ENCODE measurements at regions not wholly inside any gene's neighbourhood (a gene's known extent, or its start where the extent isn't known, plus 50 kb on each side); places are given as distances from the start of the nearest gene placed in this dataset.

DNA sequence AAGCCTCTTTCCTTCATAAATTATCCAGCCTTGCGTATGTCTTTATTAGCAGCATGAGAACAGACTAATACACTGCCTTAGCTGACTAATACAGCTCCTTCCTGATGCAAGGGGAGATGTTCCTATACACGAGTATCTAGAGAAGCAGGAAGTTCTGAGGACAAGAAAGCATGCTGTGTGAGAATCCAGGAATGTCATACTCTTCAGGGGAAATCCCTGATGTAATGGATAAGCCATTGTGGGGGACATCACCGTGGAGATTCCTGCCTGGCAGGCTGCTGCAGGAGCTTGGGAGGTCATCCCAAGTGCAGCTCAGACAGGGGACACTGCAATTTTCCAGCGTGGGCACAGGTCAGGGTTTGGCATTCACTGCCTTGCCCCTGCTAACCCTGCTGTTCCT, 476.9 kb downstream of the NR2F2 start:
- no peak overlapping the region for H3K4me3 ChIP-seq (replicated peaks; ENCODE audit: low read depth, low read length)
- DNase-seq (ENCODE audit: low read depth), result no peak
- TF ChIP-seq, protein P1, sequence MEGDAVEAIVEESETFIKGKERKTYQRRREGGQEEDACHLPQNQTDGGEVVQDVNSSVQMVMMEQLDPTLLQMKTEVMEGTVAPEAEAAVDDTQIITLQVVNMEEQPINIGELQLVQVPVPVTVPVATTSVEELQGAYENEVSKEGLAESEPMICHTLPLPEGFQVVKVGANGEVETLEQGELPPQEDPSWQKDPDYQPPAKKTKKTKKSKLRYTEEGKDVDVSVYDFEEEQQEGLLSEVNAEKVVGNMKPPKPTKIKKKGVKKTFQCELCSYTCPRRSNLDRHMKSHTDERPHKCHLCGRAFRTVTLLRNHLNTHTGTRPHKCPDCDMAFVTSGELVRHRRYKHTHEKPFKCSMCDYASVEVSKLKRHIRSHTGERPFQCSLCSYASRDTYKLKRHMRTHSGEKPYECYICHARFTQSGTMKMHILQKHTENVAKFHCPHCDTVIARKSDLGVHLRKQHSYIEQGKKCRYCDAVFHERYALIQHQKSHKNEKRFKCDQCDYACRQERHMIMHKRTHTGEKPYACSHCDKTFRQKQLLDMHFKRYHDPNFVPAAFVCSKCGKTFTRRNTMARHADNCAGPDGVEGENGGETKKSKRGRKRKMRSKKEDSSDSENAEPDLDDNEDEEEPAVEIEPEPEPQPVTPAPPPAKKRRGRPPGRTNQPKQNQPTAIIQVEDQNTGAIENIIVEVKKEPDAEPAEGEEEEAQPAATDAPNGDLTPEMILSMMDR (IDR thresholded peaks at IDR 0.05; ENCODE audit: low read length, missing control alignments), result no peak

DNA sequence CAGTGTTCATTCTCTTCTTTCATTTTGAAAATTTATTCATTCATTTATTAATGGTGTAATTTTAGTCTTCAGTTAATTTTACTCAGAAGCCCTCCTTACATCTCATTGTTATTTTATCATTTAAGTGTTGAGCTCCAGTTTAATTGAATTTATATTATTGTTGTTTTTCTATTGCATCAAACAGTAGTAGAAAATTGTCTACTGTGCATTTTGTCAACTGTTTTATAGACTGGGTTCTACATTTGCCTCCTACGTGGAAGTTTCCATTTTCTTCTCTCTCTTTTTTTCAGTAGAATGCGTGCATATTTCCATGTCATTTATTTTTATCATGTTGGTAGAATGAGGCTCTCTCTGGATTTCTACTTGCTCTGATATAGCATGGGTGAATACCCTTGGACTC, 487.4 kb downstream of the NR2F2 start:
- H3K4me3 ChIP-seq (replicated peaks; ENCODE audit: low read depth, low read length), result no peak overlapping the region
- TF ChIP-seq, protein P1 (IDR thresholded peaks at IDR 0.05; ENCODE audit: low read length, missing control alignments), result no peak
- DNase-seq (ENCODE audit: low read depth), result no peak

DNA sequence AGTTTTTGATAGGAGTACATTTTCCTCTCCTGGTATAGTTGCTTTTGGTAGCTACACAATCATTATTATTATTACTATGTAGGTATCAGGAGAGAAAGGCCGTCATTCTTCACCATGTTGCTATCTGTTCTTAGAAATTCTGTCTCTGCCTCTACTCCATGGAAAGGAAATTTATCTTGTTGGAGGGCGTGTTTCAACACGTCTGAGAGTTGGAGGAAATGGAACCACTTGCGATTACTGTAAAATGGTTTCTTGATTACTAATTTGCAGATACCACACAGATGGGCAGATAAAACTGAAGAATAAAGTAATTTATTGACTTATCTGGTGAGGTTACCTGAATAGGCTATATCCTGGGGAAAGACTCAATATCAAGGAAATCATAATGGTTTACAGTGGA, 488.4 kb downstream of the NR2F2 start:
- TF ChIP-seq, protein P1 (IDR thresholded peaks at IDR 0.05; ENCODE audit: low read length, missing control alignments), result no peak
- H3K4me3 ChIP-seq (replicated peaks; ENCODE audit: low read depth, low read length), result no peak overlapping the region
- DNase-seq (ENCODE audit: low read depth), result no peak

DNA sequence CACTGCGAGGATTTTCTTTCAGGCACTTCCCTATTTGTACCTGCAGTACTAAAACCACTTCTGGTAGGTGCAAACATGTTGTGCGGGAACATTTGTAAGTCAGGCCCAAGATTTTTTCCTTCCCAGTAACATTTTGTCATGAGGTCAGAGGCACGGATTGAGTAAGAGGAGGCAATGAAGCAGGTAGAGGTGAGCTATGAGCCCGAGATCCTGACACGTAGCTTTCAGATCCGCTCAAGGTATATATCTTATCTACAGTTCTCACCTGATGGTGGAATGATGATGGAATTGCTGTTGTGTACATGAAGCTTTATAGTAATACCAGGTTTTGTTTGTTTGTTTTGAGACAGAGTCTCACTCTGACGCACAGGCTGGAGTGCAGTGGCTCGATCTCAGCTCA, 497.5 kb downstream of the NR2F2 start:
- TF ChIP-seq, protein P1 (IDR thresholded peaks at IDR 0.05; ENCODE audit: low read length, missing control alignments), result no peak
- DNase-seq (ENCODE audit: low read depth), result no peak
- H3K4me3 ChIP-seq (replicated peaks; ENCODE audit: low read depth, low read length), result no peak overlapping the region

DNA sequence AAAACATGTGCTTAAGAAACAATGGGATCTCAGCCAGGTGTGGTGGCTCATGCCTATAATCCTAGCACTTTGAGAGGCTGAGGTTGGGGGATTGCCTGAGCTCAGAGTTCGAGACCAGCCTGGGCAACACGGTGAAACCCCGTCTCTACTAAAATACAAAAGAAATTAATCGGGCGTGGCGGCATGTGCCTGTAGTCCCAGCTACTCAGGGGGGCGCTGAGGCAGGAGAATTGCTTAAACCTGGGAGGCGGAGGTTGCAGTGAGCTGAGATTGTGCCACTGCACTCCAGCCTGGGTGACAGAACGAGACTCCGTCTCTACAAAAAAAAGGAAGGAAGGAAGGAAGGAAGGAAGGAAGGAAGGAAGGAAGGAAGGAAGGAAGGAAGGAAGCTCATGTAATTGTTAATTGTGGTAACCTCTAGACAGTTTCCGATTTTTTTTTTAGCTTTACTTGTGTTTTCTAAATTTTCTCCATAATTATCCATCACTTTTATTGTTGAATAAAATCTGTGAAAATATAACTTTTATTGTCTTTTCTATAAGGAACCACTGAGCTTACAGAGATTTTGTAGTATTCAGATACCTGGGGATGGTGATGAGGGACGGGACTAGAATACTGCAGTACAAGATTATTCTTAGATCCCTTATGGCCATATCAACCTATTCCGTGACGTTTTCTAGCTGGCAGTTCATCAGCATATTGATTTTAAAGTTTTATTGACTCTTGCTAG, 506.9 kb downstream of the NR2F2 start:
- DNase-seq (ENCODE audit: low read depth), result no peak
- TF ChIP-seq, protein P1 (IDR thresholded peaks at IDR 0.05; ENCODE audit: low read length, missing control alignments), result no peak
- no peak overlapping the region for H3K4me3 ChIP-seq (replicated peaks; ENCODE audit: low read depth, low read length)

DNA sequence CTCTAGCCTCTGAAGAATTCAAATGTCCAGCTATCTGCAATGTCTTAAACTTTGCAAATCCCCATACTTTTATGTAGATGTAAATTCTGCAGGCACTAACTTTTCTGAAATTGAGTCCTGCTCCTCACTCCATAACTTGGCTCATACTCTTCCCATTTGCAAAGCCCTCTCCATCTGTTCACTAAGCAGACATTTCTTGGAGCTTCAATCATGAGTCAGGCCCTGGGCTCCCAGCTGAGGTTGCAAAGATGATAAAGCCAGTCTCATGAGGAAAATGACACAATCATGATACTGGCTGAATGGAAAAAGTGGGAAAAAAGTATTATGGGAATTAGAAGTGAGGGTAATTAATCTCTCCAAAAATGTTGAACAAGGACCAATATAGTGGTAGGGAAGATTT, 507.6 kb downstream of the NR2F2 start:
- DNase-seq (ENCODE audit: low read depth), result peak; percentile 35
- TF ChIP-seq, protein P1 (IDR thresholded peaks at IDR 0.05; ENCODE audit: low read length, missing control alignments), result no peak
- H3K4me3 ChIP-seq (replicated peaks; ENCODE audit: low read depth, low read length), result no peak overlapping the region

Data from fibroblast of pulmonary artery (primary cell).